Ecto neural progenitor cell (in vitro differentiated cells): ENCODE measurements at regions not wholly inside any gene's neighbourhood (a gene's known extent, or its start where the extent isn't known, plus 50 kb on each side); places are given as distances from the start of the nearest gene placed in this dataset.

Experiments used
- DNase-seq: peaks from one replicate; pipeline ENCODE4 v3.0.0-alpha.2; 2018; ENCODE audit warnings: low spot score

DNA sequence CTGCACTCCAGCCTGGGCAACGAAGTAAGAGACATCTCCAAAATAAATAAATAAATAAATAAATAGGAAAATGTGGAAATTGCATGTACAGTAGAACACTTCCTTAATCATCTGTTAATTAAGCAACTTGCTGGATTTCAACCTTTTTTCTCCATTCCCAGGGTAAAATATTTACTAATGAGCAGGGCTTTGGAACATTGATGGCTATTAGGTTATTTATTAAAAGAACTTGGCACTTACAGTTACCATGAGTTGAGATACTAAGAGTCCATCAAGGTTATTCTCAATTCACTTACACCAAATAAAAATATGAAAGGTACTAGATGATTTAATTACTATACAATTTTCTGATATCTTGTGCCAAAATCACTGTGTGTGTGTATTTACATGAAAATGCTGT, 607.1 kb downstream of the PCDH18 start:
- DNase-seq = no peak

DNA sequence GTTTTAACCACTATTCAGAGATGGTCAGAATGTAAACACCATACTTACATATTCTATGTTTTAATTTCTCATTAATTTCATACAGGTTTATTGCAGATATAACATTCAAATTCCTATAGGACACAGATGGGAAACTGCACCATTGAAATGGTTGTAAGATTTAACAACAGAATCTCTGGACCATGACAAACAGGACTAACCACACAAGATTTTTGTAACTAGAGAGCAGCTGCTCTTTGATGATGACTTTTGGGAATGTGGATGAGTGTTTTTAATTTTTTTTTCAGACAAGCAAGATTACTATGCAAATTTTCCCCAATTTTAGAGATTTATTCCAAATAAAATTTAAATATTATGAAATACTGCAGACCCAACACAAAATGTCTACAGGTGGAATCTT, 610.2 kb downstream of the PCDH18 start:
- DNase-seq = no peak

GRCh38 chr4:136920092-136920881, 612.0 kb downstream of the PCDH18 start:
- no peak for DNase-seq

DNA sequence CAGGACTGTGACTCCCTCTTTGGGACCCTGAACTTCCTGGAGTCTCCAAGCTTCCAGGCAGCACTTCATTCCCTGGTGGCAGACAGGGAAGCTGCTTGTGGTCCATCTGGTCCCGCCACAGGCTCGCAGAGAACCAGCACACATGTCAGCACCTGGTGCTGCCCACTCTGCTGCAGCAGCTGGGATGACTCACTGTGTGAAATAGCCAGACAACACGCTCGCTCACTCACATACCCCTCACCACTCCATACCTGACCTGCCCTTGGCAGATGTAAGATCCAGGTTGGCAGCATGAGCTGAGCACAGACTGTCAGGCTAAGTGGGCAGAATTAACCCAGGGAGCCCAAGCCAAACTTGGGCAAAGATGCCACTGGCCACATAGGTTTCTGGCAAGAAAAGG, 613.5 kb downstream of the PCDH18 start:
- DNase-seq = no peak

DNA sequence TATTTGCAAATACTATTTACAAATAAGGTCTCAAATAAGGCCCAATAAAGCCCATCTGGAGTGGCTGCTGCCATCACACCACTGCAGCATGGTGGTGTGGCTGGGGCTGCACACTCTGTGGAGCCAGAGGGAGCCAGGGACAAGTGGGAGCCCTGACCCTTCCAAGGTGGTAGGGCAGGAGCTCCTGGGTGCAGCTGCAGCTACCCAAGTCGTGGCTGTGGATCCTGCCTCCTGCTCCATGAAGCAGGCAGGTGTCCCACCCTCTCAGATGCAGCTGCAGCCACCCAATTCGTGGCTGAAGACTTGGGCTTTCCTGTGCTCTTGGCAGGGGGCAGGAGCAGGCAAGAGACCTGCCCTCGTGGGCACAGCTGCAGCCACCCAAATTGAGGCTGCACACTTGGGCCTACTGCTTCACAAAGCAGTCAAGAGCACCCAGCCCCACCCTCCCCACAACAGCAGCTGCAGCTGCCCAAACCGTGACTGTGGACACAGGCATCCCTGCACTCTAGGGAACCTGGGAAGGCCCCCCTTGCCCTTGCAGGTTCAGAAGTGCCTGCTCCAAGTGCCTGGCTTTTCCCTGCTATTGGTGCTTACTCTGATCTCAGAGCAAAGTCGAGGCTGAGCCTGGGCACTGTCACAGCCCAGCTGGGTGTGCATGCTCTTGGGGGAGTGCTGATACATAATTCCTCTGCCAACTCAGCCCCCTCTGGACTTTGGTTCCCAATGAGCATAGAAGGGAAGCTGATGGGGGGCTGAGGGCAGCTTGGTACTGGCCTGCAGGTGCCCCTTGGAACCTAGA, 614.8 kb downstream of the PCDH18 start:
- no peak for DNase-seq

- no peak for DNase-seq
These were observed 622.7 kb downstream of the PCDH18 start for GRCh38 chr4:136909626-136910025.

DNA sequence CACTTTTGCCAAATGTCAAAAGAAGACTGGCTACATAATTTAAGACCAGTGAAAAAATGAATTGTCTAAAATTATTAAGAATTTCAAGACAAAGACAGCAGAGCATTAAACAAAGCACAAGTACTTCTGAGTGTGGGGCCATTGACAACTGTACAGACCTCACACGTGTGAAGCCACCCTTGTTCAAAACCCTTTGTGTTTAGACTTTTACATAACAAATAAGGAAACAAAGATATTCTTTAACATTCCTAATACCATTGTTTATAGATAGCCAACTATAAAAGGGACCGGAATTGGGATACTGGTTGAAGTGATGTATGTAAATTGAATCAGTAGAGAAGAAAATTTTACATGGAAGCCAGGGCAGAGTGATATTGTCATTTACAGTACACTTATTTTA, 624.2 kb downstream of the PCDH18 start:
- DNase-seq = no peak

DNA sequence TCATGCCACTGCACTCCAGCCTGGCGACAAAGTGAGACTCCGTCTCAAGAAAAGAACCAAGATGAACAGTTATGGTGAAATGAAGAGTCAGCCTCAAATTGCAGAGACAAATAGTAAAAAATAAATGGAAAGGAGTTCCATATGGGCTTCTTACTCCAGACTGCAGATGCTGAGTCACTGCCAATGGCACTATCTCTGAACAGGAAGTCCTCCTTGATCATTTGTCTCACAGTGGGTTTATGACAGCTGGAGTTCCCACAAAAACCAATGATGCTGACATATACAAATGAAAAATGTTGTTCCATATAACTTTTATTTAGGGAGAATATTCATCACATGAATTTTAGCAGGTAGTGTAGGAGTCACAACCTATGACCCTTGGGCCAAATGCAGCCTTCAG, 631.6 kb downstream of the PCDH18 start:
- DNase-seq = no peak

DNA sequence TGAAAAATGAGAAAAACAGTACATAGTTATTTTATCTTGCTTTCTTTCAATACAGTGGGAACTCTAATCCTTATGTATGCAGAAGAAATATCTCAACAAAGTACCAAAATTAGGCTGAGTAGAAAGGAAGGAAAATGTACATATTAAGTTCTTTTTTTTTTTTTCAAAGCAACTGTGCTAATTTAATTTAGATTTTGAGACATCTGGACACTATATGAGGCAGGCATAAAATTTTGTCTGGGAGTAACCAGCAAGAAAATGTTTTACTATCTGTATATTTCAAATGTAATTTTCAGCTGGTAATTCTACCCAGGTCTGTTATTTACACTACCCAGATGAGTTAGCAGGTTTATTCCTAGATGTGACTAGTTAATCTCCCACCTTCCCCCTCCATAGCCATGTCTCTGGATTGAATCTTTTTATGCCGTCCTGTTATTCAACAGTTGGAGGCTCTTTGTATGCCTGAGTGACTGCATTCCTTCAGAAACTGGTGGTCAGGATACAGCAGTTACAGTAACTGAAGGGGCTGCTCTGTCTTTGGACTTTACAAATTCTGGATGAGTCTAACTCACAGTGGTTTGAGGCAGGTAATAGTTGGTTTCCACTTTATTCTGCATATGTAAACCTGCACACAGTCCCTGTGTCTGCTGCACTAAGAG, 633.6 kb downstream of the PCDH18 start:
- no peak for DNase-seq

- no peak for DNase-seq
These were observed 638.7 kb downstream of the PCDH18 start for GRCh38 chr4:136893573-136893972.

DNA sequence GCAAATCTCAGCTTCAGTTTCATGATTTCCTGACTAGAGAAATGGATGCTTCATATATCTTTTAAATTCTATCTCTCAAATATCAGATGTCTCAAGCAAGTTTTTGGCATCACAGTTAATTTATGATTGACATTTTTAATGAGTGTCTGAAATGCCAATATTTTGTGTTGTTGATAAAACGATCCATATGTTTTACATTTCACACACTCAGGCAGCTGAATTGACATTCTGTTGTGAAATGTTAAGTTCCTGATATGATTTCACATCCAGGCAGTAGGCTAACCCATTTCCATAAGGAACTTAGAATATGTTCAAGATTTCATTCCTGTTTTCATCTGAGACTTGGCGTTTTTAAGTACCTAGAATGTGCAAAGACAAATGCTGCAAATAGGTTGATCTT, 650.6 kb downstream of the PCDH18 start:
- DNase-seq = no peak

DNA sequence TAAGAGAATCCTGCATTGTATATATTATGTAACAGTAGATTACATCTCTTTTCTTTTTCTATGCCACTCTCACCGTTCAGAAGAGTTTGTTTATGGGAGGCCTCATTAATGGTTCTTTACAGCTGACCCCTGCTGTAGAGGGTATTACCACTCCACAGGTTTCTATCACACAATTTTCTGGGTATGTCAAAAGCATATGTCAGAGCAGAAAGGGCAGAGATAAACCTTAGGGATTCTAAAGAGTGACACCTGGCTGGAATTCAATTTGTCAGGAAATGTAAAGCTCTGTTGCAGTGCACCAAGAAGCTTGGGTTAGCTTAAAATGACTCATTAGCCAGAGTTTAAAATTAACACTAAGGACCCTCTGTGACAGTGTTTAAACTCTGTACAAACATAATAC, 658.7 kb downstream of the PCDH18 start:
- no peak for DNase-seq

- DNase-seq = no peak
These were observed 664.8 kb downstream of the PCDH18 start for GRCh38 chr4:136867465-136867864.

GRCh38 chr4:136865526-136865925, 666.8 kb downstream of the PCDH18 start:
- no peak for DNase-seq

- DNase-seq = no peak
These were observed 667.6 kb downstream of the PCDH18 start for GRCh38 chr4:136864604-136865185.

DNA sequence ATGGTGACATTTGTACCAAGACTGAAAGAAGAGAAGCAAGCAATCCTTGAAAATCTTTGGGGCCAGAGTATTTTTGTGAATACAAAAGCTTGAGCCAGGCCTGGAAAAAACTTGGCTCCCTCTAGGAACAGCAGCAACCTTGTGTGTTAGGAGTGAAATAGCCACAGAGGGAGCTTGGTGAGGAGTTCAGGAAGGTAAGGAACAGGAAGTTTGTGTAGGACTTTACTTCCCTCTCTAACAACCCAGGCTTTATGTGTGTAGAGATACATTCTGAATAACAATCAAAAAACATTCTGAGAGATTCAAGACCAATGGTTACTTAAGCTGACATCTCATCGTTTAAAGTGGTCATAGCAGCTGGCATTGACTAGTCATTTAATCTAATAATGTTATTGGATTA, 668.5 kb downstream of the PCDH18 start:
- no peak for DNase-seq

GRCh38 chr4:136862653-136863052, 669.6 kb downstream of the PCDH18 start:
- no peak for DNase-seq

DNA sequence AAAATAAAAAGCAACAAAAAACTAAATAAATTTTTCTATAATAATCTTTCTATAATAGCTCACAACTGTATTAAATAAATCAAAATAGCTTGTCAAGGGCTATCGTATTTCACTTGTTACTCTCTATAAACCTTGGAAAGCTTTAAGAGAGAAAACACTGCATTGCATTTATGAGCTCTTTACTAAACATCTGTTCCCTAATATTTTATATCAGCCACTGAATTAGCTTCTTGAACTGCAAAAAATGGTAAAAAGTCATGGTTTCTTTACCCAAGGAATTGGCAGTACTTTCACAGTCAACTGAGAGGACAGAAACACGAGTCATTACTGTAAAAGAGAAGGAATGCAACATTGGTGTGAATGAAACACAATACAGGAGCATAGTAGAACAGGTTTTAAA, 671.2 kb downstream of the PCDH18 start:
- no peak for DNase-seq

- DNase-seq = no peak
These were observed 673.4 kb downstream of the PCDH18 start for GRCh38 chr4:136858903-136859302.

- no peak for DNase-seq
These were observed 676.4 kb downstream of the PCDH18 start for GRCh38 chr4:136855886-136856285.

DNA sequence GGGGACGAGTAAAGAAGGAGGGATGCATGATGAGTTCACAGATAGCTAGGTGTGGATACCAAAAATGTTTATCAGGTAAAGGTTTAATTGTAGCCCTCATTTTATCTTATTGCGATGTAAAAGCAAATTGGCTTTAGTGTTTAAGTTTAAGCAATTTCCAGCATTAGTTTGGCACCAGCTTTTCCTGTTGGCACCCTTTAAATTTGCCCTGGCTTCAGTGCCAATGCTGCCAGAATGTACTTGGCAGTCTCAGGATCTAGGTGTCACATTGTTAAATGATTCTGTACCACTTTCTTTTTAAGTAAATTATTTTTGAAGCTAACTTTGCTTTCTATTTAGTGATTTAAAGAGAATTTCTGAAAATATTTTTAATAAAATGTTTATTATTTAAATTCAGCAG, 681.8 kb downstream of the PCDH18 start:
- no peak for DNase-seq

- DNase-seq = no peak
These were observed 684.2 kb downstream of the PCDH18 start for GRCh38 chr4:136847881-136848621.
